ENCODE measurements at regions not wholly inside any gene's neighbourhood (a gene's known extent, or its start where the extent isn't known, plus 50 kb on each side); places are given as distances from the start of the nearest gene placed in this dataset.

GRCh38 chr1:38284953-38285352 is 238.4 kb upstream of the POU3F1 start:
- TF ChIP-seq ZFP3 (CRISPR knock-in tag; IDR thresholded peaks at IDR 0.05) (no peak), GLIS3 (CRISPR knock-in tag; IDR thresholded peaks at IDR 0.05) (no peak), ZNF565 (CRISPR knock-in tag; conservative IDR thresholded peaks at IDR 0.05; ENCODE audit: low read depth) (no peak), ISL1 (CRISPR knock-in tag; IDR thresholded peaks at IDR 0.05) (no peak), RARB (CRISPR knock-in tag; IDR thresholded peaks at IDR 0.05) (no peak), CSDC2 (CRISPR knock-in tag; IDR thresholded peaks at IDR 0.05) (no peak), BACH2 (CRISPR knock-in tag; IDR thresholded peaks at IDR 0.05; ENCODE audit: borderline replicate concordance) (no peak), ZFP30 (CRISPR knock-in tag; IDR thresholded peaks at IDR 0.05) (no peak), CREB5 (CRISPR knock-in tag; IDR thresholded peaks at IDR 0.05; ENCODE audit: low read depth) (no peak), TOX (CRISPR knock-in tag; IDR thresholded peaks at IDR 0.05; ENCODE audit: borderline replicate concordance) (no peak), POU6F1 (CRISPR knock-in tag; IDR thresholded peaks at IDR 0.05; ENCODE audit: borderline replicate concordance, low read depth) (no peak)
- no peak for ATAC-seq

DNA sequence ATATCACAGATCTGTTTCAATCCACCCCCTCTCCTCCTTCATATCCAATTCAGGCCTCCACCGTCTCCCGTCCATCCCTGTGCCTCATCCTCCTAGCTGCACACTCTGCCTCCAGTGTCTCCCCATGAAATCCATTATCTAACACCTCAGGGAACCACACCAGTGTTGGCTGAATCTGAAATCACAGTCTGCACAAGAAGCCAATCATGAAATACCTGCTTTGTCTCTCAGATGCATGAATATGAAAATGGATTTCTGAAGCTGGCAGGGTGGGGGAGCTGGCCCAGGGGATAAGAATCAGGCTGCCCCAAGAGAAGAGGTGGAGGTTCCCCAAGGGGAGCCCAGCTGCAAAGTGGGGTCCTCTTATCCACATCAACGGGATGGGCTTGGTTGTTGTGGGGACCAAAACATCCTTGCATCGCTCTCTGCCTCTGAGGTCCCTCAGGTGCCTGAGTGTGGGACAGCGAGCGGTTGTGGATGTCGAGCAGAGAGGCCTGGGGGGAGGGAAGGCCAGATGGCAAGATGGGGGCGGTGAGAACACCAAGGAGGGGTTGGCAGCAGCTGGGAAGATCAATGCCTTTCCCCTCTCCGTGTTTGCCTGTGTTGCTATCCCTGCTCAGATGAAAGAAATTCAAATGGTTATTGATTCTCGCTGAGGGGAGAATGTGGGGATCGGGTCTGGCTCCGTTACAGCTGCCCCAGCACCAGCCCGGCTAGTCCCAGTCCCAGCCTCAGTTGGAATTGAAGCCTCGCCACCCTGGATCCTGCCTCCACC is 237.3 kb upstream of the POU3F1 start:
- ATAC-seq, result no peak
- no peak for TF ChIP-seq ESRRG (CRISPR knock-in tag; IDR thresholded peaks at IDR 0.05)
- no peak for TF ChIP-seq BACH2 (CRISPR knock-in tag; IDR thresholded peaks at IDR 0.05; ENCODE audit: borderline replicate concordance)
- no peak for TF ChIP-seq TOX (CRISPR knock-in tag; IDR thresholded peaks at IDR 0.05; ENCODE audit: borderline replicate concordance)

- no peak for ATAC-seq
- TF ChIP-seq, protein P1, sequence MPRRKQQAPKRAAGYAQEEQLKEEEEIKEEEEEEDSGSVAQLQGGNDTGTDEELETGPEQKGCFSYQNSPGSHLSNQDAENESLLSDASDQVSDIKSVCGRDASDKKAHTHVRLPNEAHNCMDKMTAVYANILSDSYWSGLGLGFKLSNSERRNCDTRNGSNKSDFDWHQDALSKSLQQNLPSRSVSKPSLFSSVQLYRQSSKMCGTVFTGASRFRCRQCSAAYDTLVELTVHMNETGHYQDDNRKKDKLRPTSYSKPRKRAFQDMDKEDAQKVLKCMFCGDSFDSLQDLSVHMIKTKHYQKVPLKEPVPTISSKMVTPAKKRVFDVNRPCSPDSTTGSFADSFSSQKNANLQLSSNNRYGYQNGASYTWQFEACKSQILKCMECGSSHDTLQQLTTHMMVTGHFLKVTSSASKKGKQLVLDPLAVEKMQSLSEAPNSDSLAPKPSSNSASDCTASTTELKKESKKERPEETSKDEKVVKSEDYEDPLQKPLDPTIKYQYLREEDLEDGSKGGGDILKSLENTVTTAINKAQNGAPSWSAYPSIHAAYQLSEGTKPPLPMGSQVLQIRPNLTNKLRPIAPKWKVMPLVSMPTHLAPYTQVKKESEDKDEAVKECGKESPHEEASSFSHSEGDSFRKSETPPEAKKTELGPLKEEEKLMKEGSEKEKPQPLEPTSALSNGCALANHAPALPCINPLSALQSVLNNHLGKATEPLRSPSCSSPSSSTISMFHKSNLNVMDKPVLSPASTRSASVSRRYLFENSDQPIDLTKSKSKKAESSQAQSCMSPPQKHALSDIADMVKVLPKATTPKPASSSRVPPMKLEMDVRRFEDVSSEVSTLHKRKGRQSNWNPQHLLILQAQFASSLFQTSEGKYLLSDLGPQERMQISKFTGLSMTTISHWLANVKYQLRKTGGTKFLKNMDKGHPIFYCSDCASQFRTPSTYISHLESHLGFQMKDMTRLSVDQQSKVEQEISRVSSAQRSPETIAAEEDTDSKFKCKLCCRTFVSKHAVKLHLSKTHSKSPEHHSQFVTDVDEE (CRISPR knock-in tag; IDR thresholded peaks at IDR 0.05), result no peak
- TF ChIP-seq ISL1 (CRISPR knock-in tag; IDR thresholded peaks at IDR 0.05), result no peak
Measured at GRCh38 chr1:38279148-38279547, 232.6 kb upstream of the POU3F1 start.

DNA sequence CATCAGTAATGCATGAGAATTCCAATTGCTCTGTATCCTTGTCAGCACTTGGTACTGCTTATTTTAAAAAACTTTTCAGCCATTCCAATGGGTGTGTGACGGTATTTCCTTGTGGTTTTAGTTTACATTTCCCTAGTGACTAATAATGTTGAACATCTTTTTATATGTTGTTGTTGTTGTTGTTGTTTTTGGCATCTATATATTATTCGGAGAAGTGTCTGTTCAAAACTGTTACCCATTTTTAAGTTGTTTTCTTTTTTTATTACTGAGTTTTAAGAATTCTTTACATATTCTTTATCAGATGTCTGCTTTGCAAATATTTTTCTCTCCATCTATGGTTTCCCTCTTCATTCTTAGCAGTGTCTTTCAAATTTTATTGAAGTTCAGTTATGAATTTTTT is 231.1 kb upstream of the POU3F1 start:
- no peak for TF ChIP-seq RARB (CRISPR knock-in tag; IDR thresholded peaks at IDR 0.05)
- no peak for TF ChIP-seq OSR1 (CRISPR knock-in tag; IDR thresholded peaks at IDR 0.05)
- TF ChIP-seq ZFP30 (CRISPR knock-in tag; IDR thresholded peaks at IDR 0.05), result no peak
- TF ChIP-seq GLIS3 (CRISPR knock-in tag; IDR thresholded peaks at IDR 0.05), result no peak
- no peak for TF ChIP-seq ARNTL (CRISPR knock-in tag; IDR thresholded peaks at IDR 0.05; ENCODE audit: borderline replicate concordance, low read depth)
- TF ChIP-seq SNAI2 (CRISPR knock-in tag; IDR thresholded peaks at IDR 0.05), result no peak
- no peak for TF ChIP-seq TCF4 (CRISPR knock-in tag; IDR thresholded peaks at IDR 0.05; ENCODE audit: borderline replicate concordance)
- no peak for TF ChIP-seq CREB5 (CRISPR knock-in tag; IDR thresholded peaks at IDR 0.05; ENCODE audit: low read depth)
- TF ChIP-seq ZFP3 (CRISPR knock-in tag; IDR thresholded peaks at IDR 0.05), result no peak
- TF ChIP-seq, protein P2, sequence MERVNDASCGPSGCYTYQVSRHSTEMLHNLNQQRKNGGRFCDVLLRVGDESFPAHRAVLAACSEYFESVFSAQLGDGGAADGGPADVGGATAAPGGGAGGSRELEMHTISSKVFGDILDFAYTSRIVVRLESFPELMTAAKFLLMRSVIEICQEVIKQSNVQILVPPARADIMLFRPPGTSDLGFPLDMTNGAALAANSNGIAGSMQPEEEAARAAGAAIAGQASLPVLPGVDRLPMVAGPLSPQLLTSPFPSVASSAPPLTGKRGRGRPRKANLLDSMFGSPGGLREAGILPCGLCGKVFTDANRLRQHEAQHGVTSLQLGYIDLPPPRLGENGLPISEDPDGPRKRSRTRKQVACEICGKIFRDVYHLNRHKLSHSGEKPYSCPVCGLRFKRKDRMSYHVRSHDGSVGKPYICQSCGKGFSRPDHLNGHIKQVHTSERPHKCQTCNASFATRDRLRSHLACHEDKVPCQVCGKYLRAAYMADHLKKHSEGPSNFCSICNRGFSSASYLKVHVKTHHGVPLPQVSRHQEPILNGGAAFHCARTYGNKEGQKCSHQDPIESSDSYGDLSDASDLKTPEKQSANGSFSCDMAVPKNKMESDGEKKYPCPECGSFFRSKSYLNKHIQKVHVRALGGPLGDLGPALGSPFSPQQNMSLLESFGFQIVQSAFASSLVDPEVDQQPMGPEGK (CRISPR knock-in tag; IDR thresholded peaks at IDR 0.05; ENCODE audit: borderline replicate concordance), result no peak
- no peak for TF ChIP-seq ZNF565 (CRISPR knock-in tag; conservative IDR thresholded peaks at IDR 0.05; ENCODE audit: low read depth)
- ATAC-seq, result no peak

All from SK-N-SH treated with all-trans-retinoic acid at 6 μM for 48 hours (cell line).